ENCODE measurements at regions not wholly inside any gene's neighbourhood (a gene's known extent, or its start where the extent isn't known, plus 50 kb on each side); places are given as distances from the start of the nearest gene placed in this dataset.

- no peak for TF ChIP-seq CTCF (IDR thresholded peaks at IDR 0.05)
- no peak for TF ChIP-seq POLR2A (IDR thresholded peaks at IDR 0.05)
These were observed 495.1 kb upstream of the POT1 start for GRCh38 chr7:125424721-125425120.

Data from thyroid gland (tissue), 4 donors.